Cardiac muscle cell (in vitro differentiated cells and primary cell): ENCODE measurements at regions not wholly inside any gene's neighbourhood (a gene's known extent, or its start where the extent isn't known, plus 50 kb on each side); places are given as distances from the start of the nearest gene placed in this dataset.

Experiments
- DNase-seq, 2 donors: peaks; one replicate each; pipeline versions ENCODE4 v3.0.0 to v3.0.0-alpha.2; 2010 to 2017; ENCODE audit warnings: low read depth in 1 of 2, low spot score in 1 of 2
- H3K27ac ChIP-seq: fragments of 200-600 bp; sonication (generic); 2 replicates; pipeline ENCODE4 v1.5.1; 2016
- H3K27me3 ChIP-seq: fragments of 200-600 bp; sonication (generic); 2 replicates; pipeline ENCODE4 v1.6.0; 2016; ENCODE audit warnings: control low read depth
- H3K36me3 ChIP-seq: fragments of 200-600 bp; sonication (generic); 2 replicates; pipeline ENCODE4 v1.5.1; 2016; ENCODE audit warnings: control low read depth
- H3K4me1 ChIP-seq: fragments of 200-600 bp; sonication (generic); 2 replicates; pipeline ENCODE4 v1.8.1; 2017; ENCODE audit warnings: low read depth, mild to moderate bottlenecking, mixed run types
- H3K4me3 ChIP-seq: fragments of 200-600 bp; sonication (generic); 2 replicates; pipeline ENCODE4 v1.5.1; 2016; ENCODE audit warnings: mild to moderate bottlenecking
- H3K9me3 ChIP-seq: fragments of 200-600 bp; sonication (generic); 2 replicates; pipeline ENCODE4 v1.5.1; 2017; ENCODE audit warnings: low read depth, mild to moderate bottlenecking, control low read depth
- TF ChIP-seq, protein P1 (sequence below): IDR thresholded peaks from 2 replicates; pipeline ENCODE4 v1.5.1; 2012; ENCODE audit warnings: low read depth, mild to moderate bottlenecking, low read length

DNA sequence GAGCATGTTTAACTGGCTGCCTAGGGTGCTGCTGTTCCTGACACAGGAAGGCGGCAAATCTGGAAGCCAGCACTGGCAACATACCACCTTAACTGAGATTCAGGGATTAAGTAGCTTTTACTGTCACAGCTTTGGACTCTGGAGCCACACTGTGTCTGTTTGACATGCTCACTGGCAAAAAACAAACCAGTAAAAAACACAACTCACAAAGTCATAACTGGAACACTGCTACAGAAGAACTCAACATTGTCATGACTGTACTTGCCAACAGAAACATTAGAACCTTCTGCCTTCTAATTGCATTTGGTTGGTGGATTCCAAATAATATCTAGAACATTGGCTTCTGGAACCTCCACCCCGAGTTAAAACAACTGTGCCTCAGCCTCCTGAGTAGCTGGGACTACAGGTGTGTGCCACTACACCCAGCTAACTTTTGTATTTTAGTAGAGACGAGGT, 117.6 kb downstream of the TTC6 start:
- no peaks in the 10 kb centered on the region for H3K36me3 ChIP-seq
- no peaks in the 10 kb centered on the region for H3K4me1 ChIP-seq
- no peak overlapping the region for H3K4me3 ChIP-seq
- DNase-seq = no peak
- H3K27ac ChIP-seq = no peak overlapping the region
- H3K9me3 ChIP-seq = no peaks in the 10 kb centered on the region
- TF ChIP-seq, protein P1, sequence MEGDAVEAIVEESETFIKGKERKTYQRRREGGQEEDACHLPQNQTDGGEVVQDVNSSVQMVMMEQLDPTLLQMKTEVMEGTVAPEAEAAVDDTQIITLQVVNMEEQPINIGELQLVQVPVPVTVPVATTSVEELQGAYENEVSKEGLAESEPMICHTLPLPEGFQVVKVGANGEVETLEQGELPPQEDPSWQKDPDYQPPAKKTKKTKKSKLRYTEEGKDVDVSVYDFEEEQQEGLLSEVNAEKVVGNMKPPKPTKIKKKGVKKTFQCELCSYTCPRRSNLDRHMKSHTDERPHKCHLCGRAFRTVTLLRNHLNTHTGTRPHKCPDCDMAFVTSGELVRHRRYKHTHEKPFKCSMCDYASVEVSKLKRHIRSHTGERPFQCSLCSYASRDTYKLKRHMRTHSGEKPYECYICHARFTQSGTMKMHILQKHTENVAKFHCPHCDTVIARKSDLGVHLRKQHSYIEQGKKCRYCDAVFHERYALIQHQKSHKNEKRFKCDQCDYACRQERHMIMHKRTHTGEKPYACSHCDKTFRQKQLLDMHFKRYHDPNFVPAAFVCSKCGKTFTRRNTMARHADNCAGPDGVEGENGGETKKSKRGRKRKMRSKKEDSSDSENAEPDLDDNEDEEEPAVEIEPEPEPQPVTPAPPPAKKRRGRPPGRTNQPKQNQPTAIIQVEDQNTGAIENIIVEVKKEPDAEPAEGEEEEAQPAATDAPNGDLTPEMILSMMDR = no peak
- H3K27me3 ChIP-seq = no peaks in the 10 kb centered on the region

DNA sequence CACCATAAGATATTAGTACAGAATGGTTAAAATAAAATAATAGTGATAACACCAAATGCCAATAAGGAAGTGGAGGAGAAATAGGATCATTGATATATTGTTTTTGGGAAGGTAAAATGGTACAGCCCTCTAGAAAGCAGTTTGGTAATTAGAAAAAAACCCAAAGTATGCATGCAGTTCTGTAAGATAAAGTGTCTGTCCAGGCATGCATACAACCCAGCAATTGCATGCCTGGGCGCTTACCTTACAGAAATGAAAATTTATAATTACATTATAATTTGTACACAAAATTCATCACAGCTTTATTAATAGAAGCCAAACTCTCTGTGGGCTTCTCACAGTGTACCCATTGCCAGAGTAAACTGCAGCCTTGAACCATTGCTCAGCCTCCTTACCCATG, 124.7 kb downstream of the TTC6 start:
- no peak overlapping the region for H3K27ac ChIP-seq
- TF ChIP-seq, protein P1 = no peak
- H3K4me3 ChIP-seq = no peak overlapping the region
- DNase-seq = no peak
- no peaks in the 10 kb centered on the region for H3K36me3 ChIP-seq
- H3K27me3 ChIP-seq = no peaks in the 10 kb centered on the region
- H3K4me1 ChIP-seq = no peaks in the 10 kb centered on the region
- no peaks in the 10 kb centered on the region for H3K9me3 ChIP-seq

DNA sequence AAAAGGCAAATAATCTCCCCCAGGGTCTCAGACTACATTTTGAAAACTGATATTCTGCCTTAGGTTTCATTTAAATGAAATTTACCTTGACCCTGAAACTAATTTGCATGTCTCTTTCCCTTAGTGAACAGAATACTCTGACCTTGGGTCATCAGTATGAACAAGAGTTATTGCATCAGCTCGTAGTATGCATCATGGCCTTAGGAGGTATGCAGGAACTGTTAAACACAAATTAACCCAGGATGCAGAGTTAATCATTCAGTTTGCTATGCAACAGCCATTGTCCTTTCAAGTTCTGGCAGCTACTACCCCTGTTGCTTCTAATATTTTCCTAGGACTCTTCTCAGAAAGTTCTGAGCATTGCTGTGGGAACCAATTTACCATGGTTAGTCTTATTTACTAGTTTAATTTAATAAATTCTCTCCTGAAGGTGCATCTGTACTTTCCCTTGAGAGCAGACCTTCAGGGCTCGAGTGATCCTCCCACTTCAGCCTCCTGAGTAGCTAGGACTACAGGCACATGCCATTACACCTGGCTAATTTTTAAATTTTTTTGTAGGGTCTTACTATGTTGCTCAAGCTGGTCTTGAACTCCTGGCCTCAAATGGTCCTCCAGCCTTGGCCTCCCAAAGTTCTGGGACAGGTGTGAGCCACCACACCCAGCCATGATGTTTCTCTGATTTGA, 126.7 kb downstream of the TTC6 start:
- no peak overlapping the region for H3K27ac ChIP-seq
- no peaks in the 10 kb centered on the region for H3K27me3 ChIP-seq
- no peaks in the 10 kb centered on the region for H3K9me3 ChIP-seq
- H3K36me3 ChIP-seq = no peaks in the 10 kb centered on the region
- no peaks in the 10 kb centered on the region for H3K4me1 ChIP-seq
- H3K4me3 ChIP-seq = no peak overlapping the region
- DNase-seq = no peak
- TF ChIP-seq, protein P1 = no peak

DNA sequence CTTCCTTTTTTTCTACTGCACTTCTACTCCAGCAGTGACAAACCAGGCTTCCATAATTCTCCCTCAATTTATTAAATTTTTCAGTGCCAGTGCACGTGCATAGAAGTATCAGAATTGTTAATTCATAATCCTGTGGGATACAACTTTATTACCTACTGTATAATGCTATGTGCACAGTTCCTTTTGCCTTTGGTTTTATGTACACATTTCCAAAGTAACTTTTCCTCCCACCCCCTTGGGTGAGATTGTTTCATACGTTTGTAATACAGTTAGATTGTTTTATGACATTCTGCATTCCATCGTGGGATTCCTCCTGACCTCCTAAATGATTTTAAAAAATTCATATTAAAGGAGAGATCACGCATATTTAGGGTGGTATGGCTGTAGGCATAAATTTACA, 128.1 kb downstream of the TTC6 start:
- TF ChIP-seq, protein P1 = no peak

DNA sequence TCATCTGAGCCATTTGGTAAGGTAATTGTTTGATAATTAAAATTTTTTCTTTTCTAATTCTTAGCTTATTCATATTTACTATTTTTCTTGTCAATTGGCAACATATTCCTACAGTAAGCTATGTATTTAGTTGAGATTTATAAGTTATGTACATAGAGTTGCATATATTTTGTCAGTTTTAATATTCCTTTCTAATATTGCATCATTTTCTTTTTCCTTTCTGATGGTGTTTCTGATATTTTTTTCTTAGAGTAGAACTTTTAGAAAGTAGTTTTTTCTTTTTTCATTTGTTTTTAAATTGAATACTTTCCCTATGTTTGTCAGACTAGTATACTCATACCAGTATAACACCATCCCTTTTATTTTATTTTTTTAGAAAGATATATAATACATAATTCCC, 131.3 kb downstream of the TTC6 start:
- H3K27me3 ChIP-seq = no peaks in the 10 kb centered on the region
- H3K4me1 ChIP-seq = no peaks in the 10 kb centered on the region
- no peak overlapping the region for H3K27ac ChIP-seq
- no peaks in the 10 kb centered on the region for H3K36me3 ChIP-seq
- no peak for DNase-seq
- TF ChIP-seq, protein P1 = no peak
- no peak overlapping the region for H3K4me3 ChIP-seq
- H3K9me3 ChIP-seq = no peaks in the 10 kb centered on the region

More for the DNA sequence above, 128.1 kb downstream of the TTC6 start:
- Histone ChIP-seq H3K4me3 (no peak overlapping the region), H3K36me3 (no peaks in the 10 kb centered on the region), H3K27ac (no peak overlapping the region), H3K4me1 (no peaks in the 10 kb centered on the region), H3K9me3 (no peaks in the 10 kb centered on the region), H3K27me3 (no peaks in the 10 kb centered on the region)
- DNase-seq = no peak
